Kidney (tissue), 13 donors: ENCODE measurements at regions not wholly inside any gene's neighbourhood (a gene's known extent, or its start where the extent isn't known, plus 50 kb on each side); places are given as distances from the start of the nearest gene placed in this dataset.
"Not testable (repeated sequence)": the region's sequence is repeated elsewhere in the genome, so short reads cannot be mapped to it uniquely, and the experiment has no call there.

ENCODE experiments used
- DNase-seq, 5 donors: peaks; one replicate each; pipeline ENCODE4 v3.0.0-alpha.2; 2013 to 2020
- FAIRE-seq: peaks from 2 replicates; lab custom pipeline; 2012; peaks lifted over from hg19 to GRCh38; lab: Jason Lieb, UNC
- H3K27ac ChIP-seq, 2 donors: one replicate each; pipeline ENCODE4 v1.7.0; 2013; ENCODE audit warnings: low read depth in 2 of 2, low read length in 2 of 2, inconsistent platforms in 1 of 2
- H3K27me3 ChIP-seq: one replicate; pipeline ENCODE4 v1.7.1; 2013; ENCODE audit warnings: low read length, inconsistent platforms; ENCODE audit not compliant: control insufficient read depth, insufficient read depth
- H3K36me3 ChIP-seq, 3 donors: one replicate each; pipeline versions ENCODE4 v1.7.0 to v1.7.1; 2013; ENCODE audit warnings: low read length in 3 of 3, control low read depth in 1 of 3, inconsistent platforms in 1 of 3; ENCODE audit not compliant: insufficient read depth in 3 of 3, control insufficient read depth in 2 of 3
- H3K4me1 ChIP-seq, 3 donors: one replicate each; pipeline versions ENCODE4 v1.7.0 to v1.7.1; 2013; ENCODE audit warnings: low read length in 3 of 3, inconsistent platforms in 1 of 3, low read depth in 1 of 3; ENCODE audit not compliant: control insufficient read depth in 2 of 3, insufficient read depth in 2 of 3
- H3K4me3 ChIP-seq, 3 donors: one replicate each; pipeline versions ENCODE4 v1.7.0 to v1.8.1; 2013; ENCODE audit warnings: low read length in 3 of 3, control low read depth in 1 of 3, inconsistent platforms in 1 of 3
- H3K9ac ChIP-seq, 3 donors: one replicate each; pipeline versions ENCODE4 v1.7.0 to v1.7.1; 2013; ENCODE audit warnings: low read length in 3 of 3, control low read depth in 1 of 3, inconsistent platforms in 1 of 3
- H3K9me3 ChIP-seq, 3 donors: one replicate each; pipeline versions ENCODE4 v1.7.0 to v1.7.1; 2013; ENCODE audit warnings: low read length in 3 of 3, control low read depth in 1 of 3, inconsistent platforms in 1 of 3; ENCODE audit not compliant: control insufficient read depth in 2 of 3, insufficient read depth in 1 of 3
- intact Hi-C: fragments of 100-400 bp; cut with DNase I; formaldehyde crosslinking; loops from one replicate; pipeline ENCODE4 v1.11.1; 2022
- TF ChIP-seq, protein P1 (sequence below): IDR thresholded peaks from 3 replicates; pipeline ENCODE4 v1.5.1; 2012; ENCODE audit warnings: mild to moderate bottlenecking, moderate library complexity, borderline replicate concordance; ENCODE audit not compliant: insufficient read depth; ENCODE audit errors: extremely low read depth
- donor health status: control.
- donor health status: control.
- donor health status: control.
- donor health status: control.
- donor health status: control.
- donor health status: DM: yes; HTN: yes; CAD: no.
- donor health status: Normal renal cell carcinoma (clear cell type).

DNA sequence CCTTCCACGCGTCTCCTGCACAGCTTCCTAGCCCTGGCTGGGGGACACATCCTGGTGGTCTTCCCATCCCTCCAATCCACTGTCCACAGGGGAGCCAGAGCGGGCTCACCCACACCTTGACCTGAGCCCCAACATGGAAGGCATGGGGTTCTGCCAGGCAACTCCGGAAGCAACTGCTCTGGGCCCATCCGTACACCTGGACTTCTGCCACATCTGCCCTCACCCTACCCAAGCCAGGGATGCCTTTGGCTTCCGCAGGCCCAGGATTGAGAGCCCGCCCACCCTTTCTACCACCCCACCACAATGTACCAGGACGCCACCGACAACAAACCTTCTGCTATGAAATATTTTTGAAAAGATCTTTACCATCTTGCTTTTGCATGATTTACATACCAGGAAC is 89.8 kb downstream of the KCNJ18 start:
- H3K27ac ChIP-seq, H3K4me3 ChIP-seq, H3K27me3 ChIP-seq, H3K9ac ChIP-seq, FAIRE-seq, H3K36me3 ChIP-seq, H3K4me1 ChIP-seq, intact Hi-C loops, H3K9me3 ChIP-seq: not testable (repeated sequence)
- peak in 1 of 5 donors; percentile 44 for DNase-seq

DNA sequence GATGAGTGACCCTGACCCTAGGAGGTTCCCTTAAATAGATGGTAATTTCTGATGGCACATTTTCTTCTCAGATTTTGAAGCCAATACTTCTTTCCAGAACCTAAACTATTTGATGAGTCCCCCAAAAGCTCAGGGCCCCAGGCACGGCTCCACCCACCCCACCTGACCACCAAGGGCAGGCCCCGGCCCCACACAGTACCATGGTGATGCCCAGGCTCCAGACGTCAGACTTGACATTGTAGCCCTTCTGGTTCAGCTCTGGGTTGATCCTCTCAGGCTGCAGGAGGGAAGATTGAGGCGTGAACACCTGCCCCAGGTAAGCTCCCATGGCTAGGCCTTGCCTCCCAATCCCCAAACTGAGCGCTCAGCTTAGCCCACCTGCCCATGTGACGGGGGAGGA is 90.3 kb downstream of the KCNJ18 start:
- H3K4me1 ChIP-seq, intact Hi-C loops, H3K27ac ChIP-seq, H3K4me3 ChIP-seq, H3K36me3 ChIP-seq, H3K9ac ChIP-seq, H3K9me3 ChIP-seq, H3K27me3 ChIP-seq, FAIRE-seq: not testable (repeated sequence)
- peak in 1 of 5 donors; percentile 14 for DNase-seq

GRCh38 chr17:21783017-21783416 is 90.7 kb downstream of the KCNJ18 start:
- H3K27ac ChIP-seq, H3K9ac ChIP-seq, H3K36me3 ChIP-seq, FAIRE-seq, H3K9me3 ChIP-seq, H3K4me3 ChIP-seq, H3K27me3 ChIP-seq, H3K4me1 ChIP-seq, intact Hi-C loops: not testable (repeated sequence)
- peak in 1 of 5 donors; percentile 32 for DNase-seq

DNA sequence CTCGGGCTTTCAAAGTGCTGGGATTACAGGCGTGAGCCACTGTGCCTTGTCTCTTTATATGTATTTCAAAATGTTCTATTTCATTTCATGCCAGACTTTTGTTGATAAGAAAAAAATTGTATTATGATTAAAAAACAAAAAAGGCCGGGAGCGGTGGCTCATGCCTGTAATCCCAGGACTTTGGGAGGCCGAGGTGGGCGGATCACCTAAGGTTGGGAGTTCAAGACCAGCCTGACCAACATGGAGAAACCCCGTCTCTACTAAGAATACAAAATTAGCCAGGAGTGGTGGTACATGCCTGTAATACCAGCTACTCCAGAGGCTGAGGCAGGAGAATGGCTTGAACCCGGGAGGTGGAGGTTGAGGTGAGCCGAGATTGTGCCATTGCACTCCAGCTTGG is 121.9 kb downstream of the KCNJ18 start:
- H3K9me3 ChIP-seq, intact Hi-C loops: not testable (repeated sequence)
- peak in 1 of 5 donors; percentile 49 for DNase-seq

DNA sequence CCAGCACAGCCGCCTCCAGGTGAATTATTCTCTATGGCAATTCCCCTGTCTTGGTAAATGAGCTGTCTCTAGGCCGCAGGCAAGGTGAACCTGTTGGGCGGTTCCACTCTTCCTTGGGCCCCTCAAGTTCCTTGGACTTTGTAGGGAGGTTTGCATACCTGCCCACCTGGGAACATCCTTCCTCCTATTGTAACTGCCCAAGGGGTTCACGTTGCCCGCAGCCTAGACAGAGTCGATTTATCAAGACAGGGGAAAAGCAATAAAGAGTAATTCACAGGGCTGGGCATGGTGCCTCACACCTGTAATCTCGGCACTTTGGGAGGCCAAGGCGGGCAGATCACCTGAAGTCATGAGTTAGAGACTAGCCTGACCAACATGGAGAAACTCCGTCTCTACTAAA is 122.5 kb downstream of the KCNJ18 start:
- Histone ChIP-seq H3K9ac (no peak overlapping the region), H3K27me3 (no peaks in the 10 kb centered on the region), H3K4me3 (no peak overlapping the region), H3K4me1 (no peaks in the 10 kb centered on the region), H3K9me3 (no peaks in the 10 kb centered on the region), H3K36me3 (no peaks in the 10 kb centered on the region), H3K27ac (no peak overlapping the region)
- intact Hi-C loops = no loop called here
- no peak for FAIRE-seq
- DNase-seq = peak in 1 of 5 donors; percentile 30
- TF ChIP-seq, protein P1, sequence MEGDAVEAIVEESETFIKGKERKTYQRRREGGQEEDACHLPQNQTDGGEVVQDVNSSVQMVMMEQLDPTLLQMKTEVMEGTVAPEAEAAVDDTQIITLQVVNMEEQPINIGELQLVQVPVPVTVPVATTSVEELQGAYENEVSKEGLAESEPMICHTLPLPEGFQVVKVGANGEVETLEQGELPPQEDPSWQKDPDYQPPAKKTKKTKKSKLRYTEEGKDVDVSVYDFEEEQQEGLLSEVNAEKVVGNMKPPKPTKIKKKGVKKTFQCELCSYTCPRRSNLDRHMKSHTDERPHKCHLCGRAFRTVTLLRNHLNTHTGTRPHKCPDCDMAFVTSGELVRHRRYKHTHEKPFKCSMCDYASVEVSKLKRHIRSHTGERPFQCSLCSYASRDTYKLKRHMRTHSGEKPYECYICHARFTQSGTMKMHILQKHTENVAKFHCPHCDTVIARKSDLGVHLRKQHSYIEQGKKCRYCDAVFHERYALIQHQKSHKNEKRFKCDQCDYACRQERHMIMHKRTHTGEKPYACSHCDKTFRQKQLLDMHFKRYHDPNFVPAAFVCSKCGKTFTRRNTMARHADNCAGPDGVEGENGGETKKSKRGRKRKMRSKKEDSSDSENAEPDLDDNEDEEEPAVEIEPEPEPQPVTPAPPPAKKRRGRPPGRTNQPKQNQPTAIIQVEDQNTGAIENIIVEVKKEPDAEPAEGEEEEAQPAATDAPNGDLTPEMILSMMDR = no peak

More for the DNA sequence above, 121.9 kb downstream of the KCNJ18 start:
- not testable (repeated sequence) for H3K9ac ChIP-seq, H3K27ac ChIP-seq, H3K27me3 ChIP-seq, H3K4me1 ChIP-seq, H3K4me3 ChIP-seq, FAIRE-seq, H3K36me3 ChIP-seq
